Epithelial cell of esophagus (primary cell): ENCODE measurements at regions not wholly inside any gene's neighbourhood (a gene's known extent, or its start where the extent isn't known, plus 50 kb on each side); places are given as distances from the start of the nearest gene placed in this dataset.
A peak's percentile ranks its signal among the peaks of the same experiment; 100 is the strongest.

Source experiments
- DNase-seq: peaks from one replicate; pipeline ENCODE4 v3.0.0; 2010; ENCODE audit warnings: low read depth
- H3K4me3 ChIP-seq: 2 replicates; pipeline ENCODE4 v1.5.1; 2011; ENCODE audit warnings: mild to moderate bottlenecking, low read length, control low read depth
- CTCF ChIP-seq: IDR thresholded peaks from 2 replicates; pipeline ENCODE4 v1.5.1; 2011; ENCODE audit warnings: low read depth, mild to moderate bottlenecking, low read length, control low read depth, inconsistent platforms; ENCODE audit not compliant: insufficient read depth; ENCODE audit errors: missing control alignments

- no peak for TF ChIP-seq CTCF
- no peak for DNase-seq
- no peak overlapping the region for H3K4me3 ChIP-seq
Observed at GRCh38 chr20:12773936-12774335, 234.8 kb upstream of the SPTLC3 start.

- TF ChIP-seq CTCF = no peak
- no peak overlapping the region for H3K4me3 ChIP-seq
- no peak for DNase-seq
Observed at GRCh38 chr20:12775041-12775440, 233.7 kb upstream of the SPTLC3 start.

- H3K4me3 ChIP-seq = no peak overlapping the region
- no peak for DNase-seq
- no peak for TF ChIP-seq CTCF
Observed at GRCh38 chr20:12777016-12777415, 231.8 kb upstream of the SPTLC3 start.

- no peak for TF ChIP-seq CTCF
- DNase-seq = no peak
- no peak overlapping the region for H3K4me3 ChIP-seq
Observed at GRCh38 chr20:12786276-12786675, 222.5 kb upstream of the SPTLC3 start.

- TF ChIP-seq CTCF = no peak
- peak; percentile 2 for DNase-seq
- no peak overlapping the region for H3K4me3 ChIP-seq
Observed at GRCh38 chr20:12788632-12789299, 220.0 kb upstream of the SPTLC3 start.

GRCh38 chr20:12790859-12791258 is 217.9 kb upstream of the SPTLC3 start:
- no peak overlapping the region for H3K4me3 ChIP-seq
- no peak for TF ChIP-seq CTCF
- DNase-seq = no peak

GRCh38 chr20:12798286-12798685 is 210.5 kb upstream of the SPTLC3 start:
- no peak for DNase-seq
- no peak overlapping the region for H3K4me3 ChIP-seq
- no peak for TF ChIP-seq CTCF
